Endothelial cell of umbilical vein (primary cell): ENCODE measurements at regions not wholly inside any gene's neighbourhood (a gene's known extent, or its start where the extent isn't known, plus 50 kb on each side); places are given as distances from the start of the nearest gene placed in this dataset.

Source experiments
- CTCF ChIP-seq, 2 donors: IDR thresholded peaks; 1 replicate in 1 of 2; 2 replicates in 1 of 2; pipeline ENCODE4 v1.5.1; 2011; ENCODE audit warnings: low read length in 2 of 2, mild to moderate bottlenecking in 2 of 2, moderate library complexity in 2 of 2, control low read depth in 1 of 2, inconsistent platforms in 1 of 2, low read depth in 1 of 2; ENCODE audit not compliant: insufficient read depth in 1 of 2; ENCODE audit errors: extremely low read depth in 1 of 2
- EZH2 ChIP-seq: IDR thresholded peaks from 2 replicates; pipeline ENCODE4 v1.6.1; 2012; ENCODE audit warnings: borderline replicate concordance, low read depth, mild to moderate bottlenecking, moderate library complexity, low read length, inconsistent platforms; ENCODE audit not compliant: severe bottlenecking

GRCh38 chr6:120993929-120994572 lies 340.2 kb downstream of the TBC1D32 start:
- no peak for TF ChIP-seq CTCF (IDR thresholded peaks at IDR 0.05; ENCODE audit: extremely low read depth in 1 of 2, insufficient read depth in 1 of 2, low read depth in 1 of 2, low read length in 2 of 2)
- no peak for TF ChIP-seq EZH2
